ENCODE measurements at regions not wholly inside any gene's neighbourhood (a gene's known extent, or its start where the extent isn't known, plus 50 kb on each side); places are given as distances from the start of the nearest gene placed in this dataset.

GRCh38 chr20:11980263-11980662 is 62.6 kb downstream of the BTBD3 start:
- TF ChIP-seq, protein P1, sequence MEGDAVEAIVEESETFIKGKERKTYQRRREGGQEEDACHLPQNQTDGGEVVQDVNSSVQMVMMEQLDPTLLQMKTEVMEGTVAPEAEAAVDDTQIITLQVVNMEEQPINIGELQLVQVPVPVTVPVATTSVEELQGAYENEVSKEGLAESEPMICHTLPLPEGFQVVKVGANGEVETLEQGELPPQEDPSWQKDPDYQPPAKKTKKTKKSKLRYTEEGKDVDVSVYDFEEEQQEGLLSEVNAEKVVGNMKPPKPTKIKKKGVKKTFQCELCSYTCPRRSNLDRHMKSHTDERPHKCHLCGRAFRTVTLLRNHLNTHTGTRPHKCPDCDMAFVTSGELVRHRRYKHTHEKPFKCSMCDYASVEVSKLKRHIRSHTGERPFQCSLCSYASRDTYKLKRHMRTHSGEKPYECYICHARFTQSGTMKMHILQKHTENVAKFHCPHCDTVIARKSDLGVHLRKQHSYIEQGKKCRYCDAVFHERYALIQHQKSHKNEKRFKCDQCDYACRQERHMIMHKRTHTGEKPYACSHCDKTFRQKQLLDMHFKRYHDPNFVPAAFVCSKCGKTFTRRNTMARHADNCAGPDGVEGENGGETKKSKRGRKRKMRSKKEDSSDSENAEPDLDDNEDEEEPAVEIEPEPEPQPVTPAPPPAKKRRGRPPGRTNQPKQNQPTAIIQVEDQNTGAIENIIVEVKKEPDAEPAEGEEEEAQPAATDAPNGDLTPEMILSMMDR (IDR thresholded peaks at IDR 0.05; ENCODE audit: low read depth, low read length, poor library complexity, severe bottlenecking) = no peak
- TF ChIP-seq EZH2phosphoT487 (IDR thresholded peaks at IDR 0.05; ENCODE audit: borderline replicate concordance, low read length) = no peak
- no peak overlapping the region for H3K4me3 ChIP-seq (ENCODE audit: low read length)
- H3F3A ChIP-seq (ENCODE audit: control insufficient read depth, insufficient read depth) = no peaks in the 10 kb centered on the region
- no peak overlapping the region for H3K27ac ChIP-seq (ENCODE audit: low read depth, low read length)
- no peaks in the 10 kb centered on the region for H3K9me3 ChIP-seq (ENCODE audit: control insufficient read depth, insufficient read depth, low read length)
- H4K20me1 ChIP-seq (ENCODE audit: control insufficient read depth, insufficient read depth, low read depth, low read length) = no peaks in the 10 kb centered on the region
- no peaks in the 10 kb centered on the region for H3K79me2 ChIP-seq (ENCODE audit: control insufficient read depth, low read length)
- no peaks in the 10 kb centered on the region for H3K27me3 ChIP-seq (ENCODE audit: control insufficient read depth, low read length)
- H3K9me2 ChIP-seq (replicated peaks; ENCODE audit: control insufficient read depth, low read length) = no peaks in the 10 kb centered on the region
- H3K4me1 ChIP-seq (ENCODE audit: control insufficient read depth, low read length) = no peaks in the 10 kb centered on the region
- no peak overlapping the region for H3K4me2 ChIP-seq (ENCODE audit: low read length)
- no peaks in the 10 kb centered on the region for H3K36me3 ChIP-seq (ENCODE audit: control insufficient read depth, low read length)

DNA sequence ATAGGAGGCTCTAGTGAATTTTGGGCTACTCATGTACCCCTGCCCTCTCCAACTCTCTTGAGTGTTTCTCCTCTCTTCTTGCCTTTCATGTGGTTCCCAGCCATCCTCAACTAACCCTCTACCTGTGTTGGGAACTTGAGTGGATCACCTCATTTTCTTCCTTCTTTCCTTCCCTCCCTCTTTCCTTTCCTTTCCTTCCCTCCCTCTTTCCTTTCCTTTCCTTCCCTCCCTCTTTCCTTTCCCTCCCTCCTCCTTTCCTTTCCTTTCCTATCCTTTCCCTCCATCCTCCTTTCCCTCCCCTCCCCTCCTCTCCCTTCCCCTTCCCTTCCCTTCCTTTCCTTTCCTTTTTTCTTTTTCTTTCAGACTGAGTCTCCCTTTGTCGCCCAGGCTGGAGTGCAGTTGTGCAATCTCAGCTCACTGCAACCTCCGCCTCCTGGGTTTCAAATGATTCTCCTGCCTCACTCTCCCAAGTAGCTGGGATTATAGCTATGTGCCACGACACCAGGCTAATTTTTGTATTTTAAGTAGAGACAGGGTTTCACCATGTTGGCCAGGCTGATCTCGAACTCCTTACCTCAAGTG is 63.8 kb downstream of the BTBD3 start:
- Histone ChIP-seq H3K4me2 (ENCODE audit: low read length) (no peak overlapping the region), H3K4me1 (ENCODE audit: control insufficient read depth, low read length) (no peaks in the 10 kb centered on the region), H3K27ac (ENCODE audit: low read depth, low read length) (no peak overlapping the region), H3F3A (ENCODE audit: control insufficient read depth, insufficient read depth) (no peaks in the 10 kb centered on the region), H4K20me1 (ENCODE audit: control insufficient read depth, insufficient read depth, low read depth, low read length) (no peaks in the 10 kb centered on the region), H3K79me2 (ENCODE audit: control insufficient read depth, low read length) (no peaks in the 10 kb centered on the region), H3K36me3 (ENCODE audit: control insufficient read depth, low read length) (no peaks in the 10 kb centered on the region), H3K27me3 (ENCODE audit: control insufficient read depth, low read length) (no peaks in the 10 kb centered on the region), H3K9me2 (replicated peaks; ENCODE audit: control insufficient read depth, low read length) (no peaks in the 10 kb centered on the region), H3K4me3 (ENCODE audit: low read length) (no peak overlapping the region), H3K9me3 (ENCODE audit: control insufficient read depth, insufficient read depth, low read length) (no peaks in the 10 kb centered on the region)
- TF ChIP-seq EZH2phosphoT487 (IDR thresholded peaks at IDR 0.05; ENCODE audit: borderline replicate concordance, low read length) = no peak
- TF ChIP-seq, protein P1 (IDR thresholded peaks at IDR 0.05; ENCODE audit: low read depth, low read length, poor library complexity, severe bottlenecking) = no peak

DNA sequence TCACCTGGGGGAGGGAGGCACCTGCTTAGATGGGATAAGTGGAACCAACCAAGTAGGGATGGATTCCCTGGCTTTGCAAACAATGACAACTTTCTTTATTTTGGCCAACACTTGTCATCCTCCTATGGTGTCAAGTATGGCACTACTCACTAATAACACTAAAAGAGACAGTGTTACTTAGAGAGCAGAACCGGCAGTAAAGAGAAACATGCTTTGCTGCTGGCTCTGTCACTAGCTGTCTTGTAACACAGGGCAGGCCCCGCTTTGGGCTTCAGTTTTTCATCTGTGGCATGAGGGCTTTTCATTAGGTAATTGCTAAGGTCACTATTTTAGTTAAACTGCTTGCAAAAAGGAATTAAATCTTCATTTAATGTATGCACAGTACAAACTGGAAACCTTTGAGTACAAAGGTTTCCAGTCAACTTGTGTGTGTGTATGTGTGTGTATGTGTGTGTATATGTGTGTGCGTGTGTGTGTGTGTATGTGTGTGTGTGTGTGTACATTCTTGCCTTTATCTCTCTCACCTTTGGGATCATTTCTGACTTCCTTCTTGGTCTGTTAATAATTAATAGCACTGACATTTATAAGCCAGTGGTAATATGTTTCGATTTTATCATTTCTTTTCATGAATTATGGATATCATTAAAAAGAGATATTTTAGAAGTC is 64.7 kb downstream of the BTBD3 start:
- no peaks in the 10 kb centered on the region for H3K9me2 ChIP-seq (replicated peaks; ENCODE audit: control insufficient read depth, low read length)
- H3K4me1 ChIP-seq (ENCODE audit: control insufficient read depth, low read length) = no peaks in the 10 kb centered on the region
- H3K4me2 ChIP-seq (ENCODE audit: low read length) = no peak overlapping the region
- no peaks in the 10 kb centered on the region for H3K79me2 ChIP-seq (ENCODE audit: control insufficient read depth, low read length)
- H3K27me3 ChIP-seq (ENCODE audit: control insufficient read depth, low read length) = no peaks in the 10 kb centered on the region
- TF ChIP-seq EZH2phosphoT487 (IDR thresholded peaks at IDR 0.05; ENCODE audit: borderline replicate concordance, low read length) = no peak
- TF ChIP-seq, protein P1 (IDR thresholded peaks at IDR 0.05; ENCODE audit: low read depth, low read length, poor library complexity, severe bottlenecking) = no peak
- no peaks in the 10 kb centered on the region for H3F3A ChIP-seq (ENCODE audit: control insufficient read depth, insufficient read depth)
- H3K4me3 ChIP-seq (ENCODE audit: low read length) = no peak overlapping the region
- H3K36me3 ChIP-seq (ENCODE audit: control insufficient read depth, low read length) = no peaks in the 10 kb centered on the region
- H3K9me3 ChIP-seq (ENCODE audit: control insufficient read depth, insufficient read depth, low read length) = no peaks in the 10 kb centered on the region
- no peaks in the 10 kb centered on the region for H4K20me1 ChIP-seq (ENCODE audit: control insufficient read depth, insufficient read depth, low read depth, low read length)
- H3K27ac ChIP-seq (ENCODE audit: low read depth, low read length) = no peak overlapping the region

Data from DOHH2 (cell line).